IPS-15b (cell line): ENCODE measurements at regions not wholly inside any gene's neighbourhood (a gene's known extent, or its start where the extent isn't known, plus 50 kb on each side); places are given as distances from the start of the nearest gene placed in this dataset.
"Not testable (repeated sequence)": the region's sequence is repeated elsewhere in the genome, so short reads cannot be mapped to it uniquely, and the experiment has no call there.

ENCODE experiments used
- H3K27me3 ChIP-seq: one replicate; pipeline ENCODE4 v1.6.1; 2013; ENCODE audit warnings: low read length; ENCODE audit not compliant: control insufficient read depth, insufficient read depth
- H3K36me3 ChIP-seq: one replicate; pipeline ENCODE4 v1.6.1; 2013; ENCODE audit warnings: low read length; ENCODE audit not compliant: control insufficient read depth, insufficient read depth
- H3K4me1 ChIP-seq: one replicate; pipeline ENCODE4 v1.6.1; 2013; ENCODE audit warnings: mild to moderate bottlenecking, low read length; ENCODE audit not compliant: control insufficient read depth, insufficient read depth
- H3K4me3 ChIP-seq: one replicate; pipeline ENCODE4 v1.5.1; 2013; ENCODE audit warnings: low read depth, low read length
- H3K9ac ChIP-seq: one replicate; pipeline ENCODE4 v1.6.1; 2013; ENCODE audit warnings: low read depth, mild to moderate bottlenecking, low read length
- H3K9me3 ChIP-seq: one replicate; pipeline ENCODE4 v1.6.1; 2013; ENCODE audit warnings: mild to moderate bottlenecking, low read length; ENCODE audit not compliant: control insufficient read depth, insufficient read depth

DNA sequence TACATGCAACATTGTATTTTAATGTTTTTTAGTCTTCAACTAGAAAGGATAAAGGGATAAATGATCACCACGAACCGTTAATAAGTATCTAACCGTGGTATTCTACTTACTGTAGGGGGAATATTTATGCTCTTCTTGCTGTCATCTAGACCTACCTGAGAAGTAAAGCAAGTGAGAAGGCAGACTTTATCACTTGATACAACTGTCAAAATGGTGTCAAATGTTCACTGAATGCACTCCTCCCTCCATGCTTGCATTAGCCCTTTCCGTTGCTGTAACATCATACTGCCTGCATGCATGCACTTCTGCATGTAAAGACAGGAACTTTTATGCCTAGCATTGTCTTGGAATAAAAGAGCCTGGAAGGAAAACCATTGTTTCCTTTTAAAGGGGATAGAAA is 298.6 kb upstream of the PMFBP1 start:
- Histone ChIP-seq H3K4me3 (no peak overlapping the region), H3K9ac (no peak overlapping the region), H3K27me3 (no peaks in the 10 kb centered on the region), H3K9me3 (no peaks in the 10 kb centered on the region), H3K36me3 (no peaks in the 10 kb centered on the region), H3K4me1 (no peaks in the 10 kb centered on the region)

DNA sequence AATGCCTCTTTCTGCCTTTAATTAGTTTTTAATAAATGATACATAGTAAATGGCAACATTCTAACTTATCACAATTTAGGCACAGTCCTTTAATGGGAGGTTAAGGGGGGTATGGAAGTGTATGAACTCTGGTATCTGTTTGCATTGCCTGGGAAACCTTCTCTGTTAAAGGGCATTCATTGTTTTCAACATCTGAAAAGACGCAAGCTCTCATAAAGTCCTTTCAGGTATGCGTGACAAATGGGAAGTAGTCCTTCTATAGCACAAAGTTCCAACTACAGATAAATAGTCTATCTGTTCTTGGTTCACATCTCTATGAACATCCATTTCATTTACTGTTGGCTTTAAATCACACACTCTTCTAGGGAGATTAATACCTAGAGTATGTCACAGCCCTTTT is 298.0 kb upstream of the PMFBP1 start:
- Histone ChIP-seq H3K9me3 (no peaks in the 10 kb centered on the region), H3K27me3 (no peaks in the 10 kb centered on the region)

DNA sequence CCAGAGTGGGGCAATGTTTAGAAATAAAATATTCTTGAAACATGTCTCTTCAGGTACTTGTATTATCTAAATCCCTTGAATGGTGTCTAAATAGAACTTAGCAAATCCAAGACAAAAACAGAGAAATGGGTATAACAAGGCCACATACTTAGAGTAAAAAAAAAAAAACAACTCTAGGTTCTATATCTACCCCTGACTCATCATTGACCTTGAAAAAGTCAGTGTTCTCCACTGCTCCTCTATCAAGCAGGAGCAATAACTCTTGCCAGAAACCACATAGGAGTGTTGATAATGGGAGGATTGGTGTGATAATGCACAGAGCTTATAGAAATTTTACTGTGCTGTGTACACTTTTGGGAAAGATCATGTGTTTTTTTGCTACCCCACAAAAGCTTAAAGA is 296.6 kb upstream of the PMFBP1 start:
- H3K9ac ChIP-seq = no peak overlapping the region
- H3K9me3 ChIP-seq = no peaks in the 10 kb centered on the region
- no peaks in the 10 kb centered on the region for H3K36me3 ChIP-seq
- no peaks in the 10 kb centered on the region for H3K4me1 ChIP-seq
- no peak overlapping the region for H3K4me3 ChIP-seq
- H3K27me3 ChIP-seq = no peaks in the 10 kb centered on the region

More for the DNA sequence above, 298.0 kb upstream of the PMFBP1 start:
- no peaks in the 10 kb centered on the region for H3K36me3 ChIP-seq
- H3K9ac ChIP-seq = no peak overlapping the region
- H3K4me3 ChIP-seq = no peak overlapping the region
- no peaks in the 10 kb centered on the region for H3K4me1 ChIP-seq

DNA sequence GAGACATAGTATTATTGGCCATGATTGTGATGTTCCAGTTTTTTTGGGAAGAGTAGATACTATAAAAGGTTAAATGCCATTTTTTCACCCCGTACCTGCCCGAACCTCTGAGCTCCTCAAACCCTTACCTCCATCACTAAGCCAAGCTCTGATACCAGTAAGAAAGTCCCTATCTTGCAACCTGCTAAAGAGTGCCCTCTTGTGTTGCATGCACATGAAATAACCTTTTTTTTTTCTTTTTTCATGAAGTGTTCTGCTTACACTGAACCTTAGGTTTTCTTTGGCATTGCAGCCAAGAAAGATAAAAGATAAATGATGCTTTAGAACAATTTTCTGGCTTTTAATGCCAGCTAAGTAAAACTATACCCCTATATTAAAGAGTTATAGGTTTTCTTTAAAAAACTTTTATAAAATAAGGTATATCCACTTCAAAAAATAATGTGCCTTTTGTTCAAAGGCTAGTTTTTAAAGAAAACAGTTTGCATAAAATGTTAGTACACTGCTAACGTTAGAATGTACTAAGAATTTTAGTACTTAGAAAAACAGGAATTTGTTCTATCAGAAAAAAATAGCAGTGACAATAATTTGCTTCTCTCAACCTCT is 295.3 kb upstream of the PMFBP1 start:
- Histone ChIP-seq H3K36me3 (no peaks in the 10 kb centered on the region), H3K4me3 (no peak overlapping the region), H3K4me1 (no peaks in the 10 kb centered on the region), H3K9me3 (no peaks in the 10 kb centered on the region), H3K27me3 (no peaks in the 10 kb centered on the region), H3K9ac (no peak overlapping the region)

DNA sequence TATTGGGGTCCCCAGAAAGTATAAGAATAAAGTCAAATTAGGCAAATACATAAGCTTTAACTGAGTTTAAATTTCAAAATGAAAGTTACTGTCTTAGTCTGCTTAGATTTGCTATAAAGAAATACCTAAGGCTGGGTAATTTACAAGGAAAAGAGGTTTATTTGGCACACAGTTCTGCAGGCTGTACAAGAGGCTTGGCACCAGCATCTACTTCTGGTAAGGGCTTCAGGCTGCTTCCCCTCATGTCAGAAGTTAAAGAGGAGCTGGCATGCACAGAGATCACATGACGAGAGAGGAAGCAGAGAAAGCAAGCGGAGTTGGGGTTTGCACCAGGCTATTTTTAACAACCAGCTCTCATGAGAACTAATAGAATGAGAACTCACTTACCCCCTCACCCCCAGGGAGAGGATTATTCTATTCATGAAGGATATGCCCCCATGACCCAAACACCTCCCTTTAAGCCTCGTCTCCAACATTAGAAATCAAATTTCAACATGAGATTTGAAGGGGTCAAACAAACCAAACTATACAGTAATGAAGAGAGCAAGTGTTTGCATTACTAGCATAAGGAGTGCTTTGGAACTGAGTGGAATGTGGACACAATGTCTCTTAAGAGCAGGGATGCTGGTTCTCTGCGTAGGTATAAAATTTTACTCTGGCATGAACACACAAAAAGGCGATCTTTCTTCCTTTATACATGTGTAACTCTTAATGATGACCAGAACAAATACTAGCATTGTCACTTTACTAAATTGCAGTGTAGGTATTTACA is 292.8 kb upstream of the PMFBP1 start:
- H3K4me1 ChIP-seq = no peaks in the 10 kb centered on the region
- no peaks in the 10 kb centered on the region for H3K36me3 ChIP-seq
- no peak overlapping the region for H3K4me3 ChIP-seq
- H3K9me3 ChIP-seq = no peaks in the 10 kb centered on the region
- H3K27me3 ChIP-seq = no peaks in the 10 kb centered on the region
- H3K9ac ChIP-seq = no peak overlapping the region

DNA sequence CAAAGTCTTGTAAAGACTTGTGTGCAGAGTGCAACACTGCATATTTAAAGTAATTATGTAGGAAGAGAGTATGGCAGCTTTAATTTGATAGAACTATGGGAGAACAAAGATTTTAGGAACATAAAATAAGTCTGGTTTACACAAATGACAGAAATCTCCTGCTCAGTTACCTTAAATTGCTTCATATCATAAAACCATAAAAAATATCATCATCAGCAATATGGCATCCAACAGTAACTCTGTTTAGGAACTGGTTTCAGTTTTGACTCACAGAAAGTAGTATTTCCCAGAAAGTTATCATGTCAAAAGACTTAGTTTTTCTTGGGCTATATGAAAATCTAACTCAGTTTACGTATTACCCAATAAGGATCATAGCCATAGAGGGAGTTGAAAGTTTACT is 292.1 kb upstream of the PMFBP1 start:
- Histone ChIP-seq H3K9me3 (no peaks in the 10 kb centered on the region), H3K27me3 (no peaks in the 10 kb centered on the region), H3K4me1 (no peaks in the 10 kb centered on the region), H3K4me3 (no peak overlapping the region), H3K9ac (no peak overlapping the region), H3K36me3 (no peaks in the 10 kb centered on the region)

DNA sequence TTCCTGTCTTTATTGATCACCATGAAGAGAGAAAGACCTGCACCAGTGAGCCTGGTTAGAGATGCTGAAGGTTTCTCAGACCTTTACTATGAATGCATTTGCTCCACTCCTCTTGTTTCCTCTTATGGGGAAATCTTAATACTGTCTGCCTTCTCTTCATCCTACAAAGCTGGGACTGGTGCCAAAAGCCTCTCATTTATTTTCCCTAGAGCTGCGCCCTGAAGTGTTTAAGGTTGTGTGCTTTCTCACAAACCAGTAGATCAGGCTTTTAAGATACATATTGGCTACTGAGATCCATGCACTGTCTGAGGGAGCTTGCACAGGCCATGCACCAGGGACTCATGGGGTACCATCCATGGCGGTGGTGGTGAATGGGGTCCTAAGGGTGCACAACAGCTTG is 286.1 kb upstream of the PMFBP1 start:
- no peaks in the 10 kb centered on the region for H3K9me3 ChIP-seq
- no peaks in the 10 kb centered on the region for H3K4me1 ChIP-seq
- no peaks in the 10 kb centered on the region for H3K36me3 ChIP-seq
- H3K27me3 ChIP-seq = no peaks in the 10 kb centered on the region
- no peak overlapping the region for H3K9ac ChIP-seq
- no peak overlapping the region for H3K4me3 ChIP-seq

DNA sequence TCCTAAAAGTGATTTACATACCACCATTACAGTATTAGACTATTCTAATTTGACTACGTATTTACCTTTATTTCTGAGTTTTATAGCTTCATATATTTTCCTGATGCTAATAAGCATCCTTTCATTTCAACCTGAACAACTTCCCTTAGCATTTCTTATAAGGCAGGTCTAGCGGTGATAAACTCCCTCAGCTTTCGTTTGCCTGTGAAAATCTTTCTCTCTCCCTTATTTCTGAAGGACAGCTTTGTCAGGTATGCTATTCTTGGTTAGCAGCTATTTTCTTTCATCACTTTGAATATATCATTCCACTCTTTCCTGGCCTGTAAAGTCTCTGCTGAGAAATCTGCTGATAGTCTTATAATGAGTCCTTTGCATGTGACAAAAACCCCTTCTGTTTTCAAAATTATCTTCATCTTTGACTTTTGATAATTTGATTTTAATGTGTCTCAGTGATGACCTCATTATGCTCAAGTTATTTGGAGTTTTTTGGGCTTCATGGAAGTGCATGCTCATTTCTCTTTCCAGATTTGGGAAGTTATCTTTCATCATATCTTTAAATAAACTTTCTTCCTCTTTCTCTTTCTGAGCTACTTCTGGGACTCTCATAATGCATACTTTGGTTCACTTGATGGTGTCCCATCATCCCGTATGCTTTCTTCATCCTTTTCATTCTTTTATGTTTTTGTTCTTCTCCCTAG is 285.4 kb upstream of the PMFBP1 start:
- Histone ChIP-seq H3K9ac (no peak overlapping the region), H3K36me3 (no peaks in the 10 kb centered on the region), H3K4me1 (no peaks in the 10 kb centered on the region), H3K9me3 (no peaks in the 10 kb centered on the region), H3K27me3 (no peaks in the 10 kb centered on the region), H3K4me3 (no peak overlapping the region)

DNA sequence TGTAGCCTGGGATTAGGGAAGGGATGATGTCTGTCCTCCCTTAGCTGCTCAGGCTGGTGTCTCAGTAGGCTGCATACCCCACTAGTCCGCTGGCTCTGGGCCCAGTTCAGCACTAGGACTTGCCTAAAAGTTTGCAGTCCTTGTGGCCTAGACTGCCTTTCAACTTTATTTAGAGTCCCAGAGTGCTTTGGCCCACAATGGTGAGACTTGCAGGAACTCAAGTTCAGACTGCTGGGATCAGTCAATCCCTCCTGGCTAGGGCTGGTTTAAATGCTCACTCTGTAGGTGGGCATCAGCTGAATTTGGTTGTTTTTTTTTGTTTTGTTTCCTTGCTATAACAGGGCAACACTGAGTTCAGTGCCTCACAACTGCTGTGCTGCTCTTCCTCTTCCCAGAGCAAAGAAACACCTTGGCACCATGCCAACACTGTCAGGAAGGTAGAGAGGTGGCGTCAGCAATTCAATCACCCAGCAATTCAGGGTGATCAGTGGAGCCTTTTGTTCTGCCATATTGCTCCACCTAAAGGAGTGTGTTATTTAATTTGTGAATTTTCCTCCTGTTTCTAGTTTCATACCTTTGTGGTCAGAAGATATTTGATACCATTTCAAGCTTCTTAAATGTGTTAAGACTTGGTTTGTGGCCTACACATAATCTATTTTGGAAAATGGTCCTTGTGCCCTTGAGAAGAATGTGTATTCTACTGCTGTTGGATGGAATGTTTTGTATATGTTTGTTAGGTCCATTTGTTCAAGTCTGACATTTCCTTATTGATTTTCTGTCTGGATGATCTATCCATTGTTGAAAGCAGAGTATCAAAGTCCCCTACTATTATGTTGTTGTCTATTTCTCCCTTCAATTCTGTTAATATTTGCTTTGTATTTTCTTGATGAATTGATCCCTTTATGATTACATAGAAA is 284.0 kb upstream of the PMFBP1 start:
- Histone ChIP-seq H3K27me3 (no peaks in the 10 kb centered on the region), H3K4me3 (no peak overlapping the region), H3K4me1 (no peaks in the 10 kb centered on the region), H3K36me3 (no peaks in the 10 kb centered on the region), H3K9me3 (no peaks in the 10 kb centered on the region), H3K9ac (no peak overlapping the region)

DNA sequence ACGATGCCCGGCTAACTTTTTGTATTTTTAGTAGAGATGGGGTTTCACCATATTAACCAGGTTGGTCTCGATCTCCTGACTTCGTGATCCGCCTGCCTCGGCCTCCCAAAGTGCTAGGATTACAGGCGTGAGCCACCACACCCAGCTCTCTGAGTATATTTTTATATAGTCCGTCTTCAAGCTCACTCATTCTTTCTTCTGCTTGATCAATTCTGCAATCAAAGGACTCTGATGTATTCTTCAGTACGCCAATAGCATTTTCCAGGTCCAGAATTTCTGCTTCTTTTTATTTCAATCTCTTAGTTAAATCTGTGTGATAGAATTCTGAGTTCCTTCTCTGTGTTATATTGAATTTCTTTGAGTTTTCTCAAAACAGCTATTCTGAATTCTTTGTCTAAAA is 281.9 kb upstream of the PMFBP1 start:
- not testable (repeated sequence) for H3K9me3 ChIP-seq, H3K9ac ChIP-seq, H3K4me3 ChIP-seq, H3K27me3 ChIP-seq, H3K36me3 ChIP-seq, H3K4me1 ChIP-seq

DNA sequence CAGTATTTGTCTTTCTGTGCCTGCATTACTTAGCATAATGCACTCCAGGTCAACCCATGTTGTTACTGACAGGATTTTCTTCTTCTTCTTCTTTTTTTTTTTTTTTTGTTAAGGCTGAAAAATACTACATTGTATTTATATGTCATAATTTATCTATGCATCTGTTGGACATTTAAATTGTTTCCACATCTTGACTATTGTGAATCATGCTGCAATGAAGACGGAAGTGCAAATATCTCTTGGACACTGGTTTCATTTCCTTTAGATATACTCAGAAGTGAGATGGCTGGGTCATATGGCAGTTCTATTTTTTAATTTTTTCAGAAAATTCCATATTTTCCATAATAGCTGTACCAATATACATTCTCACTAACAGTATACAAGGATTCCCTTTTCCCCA is 272.7 kb upstream of the PMFBP1 start:
- Histone ChIP-seq H3K36me3 (no peaks in the 10 kb centered on the region), H3K27me3 (no peaks in the 10 kb centered on the region), H3K4me1 (no peaks in the 10 kb centered on the region), H3K9ac (no peak overlapping the region), H3K4me3 (no peak overlapping the region), H3K9me3 (no peaks in the 10 kb centered on the region)
